HEK293 (cell line): ENCODE measurements at regions not wholly inside any gene's neighbourhood (a gene's known extent, or its start where the extent isn't known, plus 50 kb on each side); places are given as distances from the start of the nearest gene placed in this dataset.

ENCODE experiments used
- CTCF ChIA-PET: fragments of 350-600 bp; formaldehyde crosslinking; extraction: SDS; loops from one replicate; lab custom pipeline; 2021; ENCODE audit warnings: antibody characterized with exemption; lab: Yijun Ruan, JAX
- POLR2A ChIA-PET: fragments of 300-600 bp; formaldehyde crosslinking; extraction: SDS; loops from one replicate; lab custom pipeline; 2020; ENCODE audit warnings: antibody characterized with exemption, inconsistent platforms; lab: Yijun Ruan, JAX
- H3K27ac ChIP-seq: fragments of 200-500 bp; sonication (Bioruptor generic); 2 replicates; pipeline ENCODE4 v1.5.1; 2014; ENCODE audit warnings: low read depth, low read length, control low read depth, inconsistent platforms; ENCODE audit errors: extremely low read depth
- H3K36me3 ChIP-seq, 2 experiments: fragments of 200-500 bp in 1 of 2; sonication (Bioruptor generic) in 1 of 2; 1 replicate in 1 of 2; 2 replicates in 1 of 2; pipeline ENCODE4 v1.5.1; 2014 to 2017; ENCODE audit warnings: inconsistent platforms in 2 of 2, low read length in 2 of 2; ENCODE audit not compliant: control insufficient read depth in 2 of 2, insufficient read depth in 1 of 2
- H3K4me1 ChIP-seq: fragments of 200-500 bp; sonication (Bioruptor generic); 2 replicates; pipeline ENCODE4 v1.5.1; 2014; ENCODE audit warnings: mild to moderate bottlenecking, low read length, inconsistent platforms; ENCODE audit not compliant: control insufficient read depth, insufficient read depth
- H3K4me3 ChIP-seq: 2 replicates; pipeline ENCODE4 v1.5.1; 2011; ENCODE audit warnings: low read depth, mild to moderate bottlenecking, control low read depth, low read length, moderate library complexity
- H3K9me3 ChIP-seq: fragments of 200-500 bp; sonication (Bioruptor generic); 2 replicates; pipeline ENCODE4 v1.5.1; 2014; ENCODE audit warnings: low read depth, low read length, inconsistent platforms; ENCODE audit not compliant: control insufficient read depth, insufficient read depth
- GFI1B ChIP-seq: fragments of 450-650 bp; formaldehyde crosslinking; IDR thresholded peaks from 2 replicates; pipeline ENCODE4 v1.5.1; 2016; ENCODE audit warnings: missing biosample characterization, missing genetic modification characterization
- IKZF3 ChIP-seq: fragments of 450-650 bp; IDR thresholded peaks from 2 replicates; pipeline ENCODE4 v1.5.0; 2018; ENCODE audit warnings: missing biosample characterization, mild to moderate bottlenecking, missing genetic modification characterization, moderate library complexity
- KLF9 ChIP-seq: fragments of 450-650 bp; formaldehyde crosslinking; IDR thresholded peaks from 2 replicates; pipeline ENCODE4 v1.5.1; 2016; ENCODE audit warnings: missing biosample characterization, missing genetic modification characterization, low read depth
- OSR2 ChIP-seq: fragments of 450-650 bp; formaldehyde crosslinking; IDR thresholded peaks from 2 replicates; pipeline ENCODE4 v1.5.1; 2016; ENCODE audit warnings: missing biosample characterization, missing genetic modification characterization
- SETDB1 ChIP-seq: IDR thresholded peaks from one replicate; pipeline ENCODE4 v1.6.1; 2017; ENCODE audit warnings: mild to moderate bottlenecking, low read length, moderate library complexity, mixed read lengths; ENCODE audit not compliant: insufficient read length
- ZBTB8A ChIP-seq: fragments of 450-650 bp; formaldehyde crosslinking; IDR thresholded peaks from 2 replicates; pipeline ENCODE4 v1.5.1; 2016; ENCODE audit warnings: missing biosample characterization, missing genetic modification characterization
- ZIC2 ChIP-seq: fragments of 450-650 bp; formaldehyde crosslinking; IDR thresholded peaks from 2 replicates; pipeline ENCODE4 v1.5.1; 2016; ENCODE audit warnings: missing biosample characterization, missing genetic modification characterization
- ZNF112 ChIP-seq: fragments of 450-650 bp; formaldehyde crosslinking; IDR thresholded peaks from 2 replicates; pipeline ENCODE4 v1.5.0; 2017; ENCODE audit warnings: missing biosample characterization, missing genetic modification characterization
- ZNF140 ChIP-seq: fragments of 450-650 bp; formaldehyde crosslinking; IDR thresholded peaks from 2 replicates; pipeline ENCODE4 v1.5.1; 2016; ENCODE audit warnings: missing biosample characterization, missing genetic modification characterization
- ZNF174 ChIP-seq: fragments of 450-650 bp; formaldehyde crosslinking; IDR thresholded peaks from 2 replicates; pipeline ENCODE4 v1.5.0; 2017; ENCODE audit warnings: missing biosample characterization, mild to moderate bottlenecking, missing genetic modification characterization
- ZNF24 ChIP-seq: fragments of 450-650 bp; formaldehyde crosslinking; IDR thresholded peaks from 2 replicates; pipeline ENCODE4 v1.5.1; 2016; ENCODE audit warnings: missing biosample characterization, missing genetic modification characterization
- ZNF341 ChIP-seq: fragments of 450-650 bp; formaldehyde crosslinking; IDR thresholded peaks from 2 replicates; pipeline ENCODE4; 2016; ENCODE audit warnings: low read depth, missing biosample characterization, missing genetic modification characterization
- ZNF473 ChIP-seq: fragments of 450-650 bp; formaldehyde crosslinking; IDR thresholded peaks from 2 replicates; pipeline ENCODE4 v1.5.1; 2017; ENCODE audit warnings: missing biosample characterization, missing genetic modification characterization
- ZNF514 ChIP-seq: fragments of 450-650 bp; formaldehyde crosslinking; IDR thresholded peaks from 2 replicates; pipeline ENCODE4 v1.5.1; 2016; ENCODE audit warnings: missing biosample characterization, missing genetic modification characterization
- ZNF518A ChIP-seq: fragments of 450-650 bp; formaldehyde crosslinking; conservative IDR thresholded peaks from 2 replicates; pipeline ENCODE4 v1.5.1; 2016; ENCODE audit warnings: low read depth, missing biosample characterization, missing genetic modification characterization
- ZNF549 ChIP-seq: fragments of 450-650 bp; IDR thresholded peaks from 2 replicates; pipeline ENCODE4 v1.5.1; 2018; ENCODE audit warnings: missing biosample characterization, missing genetic modification characterization, mild to moderate bottlenecking, inconsistent platforms, moderate library complexity
- ZNF571 ChIP-seq: fragments of 450-650 bp; formaldehyde crosslinking; IDR thresholded peaks from 2 replicates; pipeline ENCODE4 v1.5.0; 2017; ENCODE audit warnings: missing biosample characterization, missing genetic modification characterization
- ZSCAN5A ChIP-seq: fragments of 450-650 bp; formaldehyde crosslinking; IDR thresholded peaks from 2 replicates; pipeline ENCODE4 v1.5.1; 2016; ENCODE audit warnings: missing biosample characterization, missing genetic modification characterization

GRCh38 chr3:189099505-189100290, 72.1 kb upstream of the TPRG1 start:
- Histone ChIP-seq H3K36me3 (no peaks in the 10 kb centered on the region), H3K4me3 (no peak overlapping the region), H3K9me3 (no peaks in the 10 kb centered on the region), H3K4me1 (no peaks in the 10 kb centered on the region), H3K27ac (no peak overlapping the region)
- CTCF ChIA-PET = interaction anchor here (1.5 kb wide), 1 partner anchor 145 kb away, joined by 3 read pairs; no protein-coding TSS in a partner anchor
- POLR2A ChIA-PET = no interaction called here
- TF ChIP-seq ZNF518A (tag by site-specific recombination) (no peak), SETDB1 (no peak), ZNF514 (tag by site-specific recombination) (no peak), ZNF549 (tag by site-specific recombination) (no peak), ZIC2 (no peak), ZSCAN5A (tag by site-specific recombination) (no peak)

GRCh38 chr3:189100866-189101265, 70.9 kb upstream of the TPRG1 start:
- POLR2A ChIA-PET = no interaction called here

GRCh38 chr3:189101594-189101993, 70.2 kb upstream of the TPRG1 start:
- CTCF ChIA-PET = interaction anchor here (0.6 kb wide), 1 partner anchor 204 kb away, joined by 3 read pairs; no protein-coding TSS in a partner anchor
- no peak for TF ChIP-seq GFI1B (tag by site-specific recombination)
- POLR2A ChIA-PET = no interaction called here
- Histone ChIP-seq H3K4me3 (no peak overlapping the region), H3K4me1 (no peaks in the 10 kb centered on the region), H3K27ac (no peak overlapping the region), H3K9me3 (no peaks in the 10 kb centered on the region), H3K36me3 (no peaks in the 10 kb centered on the region)

More at GRCh38 chr3:189100866-189101265, 70.9 kb upstream of the TPRG1 start:
- Histone ChIP-seq H3K4me1 (no peaks in the 10 kb centered on the region), H3K9me3 (no peaks in the 10 kb centered on the region), H3K36me3 (no peaks in the 10 kb centered on the region), H3K27ac (no peak overlapping the region), H3K4me3 (no peak overlapping the region)
- CTCF ChIA-PET = no interaction called here
- TF ChIP-seq ZNF24 (tag by site-specific recombination) = no peak
- TF ChIP-seq ZNF473 (tag by site-specific recombination) = no peak
- no peak for TF ChIP-seq KLF9
- no peak for TF ChIP-seq IKZF3 (tag by site-specific recombination)
- TF ChIP-seq ZNF140 = no peak
- TF ChIP-seq ZNF341 (tag by site-specific recombination) = no peak
- TF ChIP-seq ZNF112 (tag by site-specific recombination) = no peak
- no peak for TF ChIP-seq ZBTB8A
- TF ChIP-seq ZNF174 (tag by site-specific recombination) = no peak
- no peak for TF ChIP-seq ZNF514 (tag by site-specific recombination)
- no peak for TF ChIP-seq ZNF571 (tag by site-specific recombination)
- no peak for TF ChIP-seq OSR2
